T47D (cell line): ENCODE measurements at regions not wholly inside any gene's neighbourhood (a gene's known extent, or its start where the extent isn't known, plus 50 kb on each side); places are given as distances from the start of the nearest gene placed in this dataset.

ENCODE experiments used
- DNase-seq, 2 experiments: peaks; one replicate each; pipeline versions ENCODE4 v3.0.0 to v3.0.0-alpha.2; 2011 to 2012; ENCODE audit warnings: low read depth in 1 of 2, low spot score in 1 of 2
- JUND ChIP-seq: IDR thresholded peaks from 2 replicates; pipeline ENCODE4 v1.6.1; 2012; ENCODE audit warnings: low read depth
- in situ Hi-C: cut with HindIII; loops from 2 replicates; pipeline ENCODE4 v1.10.0; 2016; ENCODE audit warnings: low sequenced_read_pairs, low pct_unique_long_range_greater_than_20kb

- no peak for DNase-seq
These were observed 137.2 kb downstream of the UTP18 start for GRCh38 chr17:51397361-51398127.

DNA sequence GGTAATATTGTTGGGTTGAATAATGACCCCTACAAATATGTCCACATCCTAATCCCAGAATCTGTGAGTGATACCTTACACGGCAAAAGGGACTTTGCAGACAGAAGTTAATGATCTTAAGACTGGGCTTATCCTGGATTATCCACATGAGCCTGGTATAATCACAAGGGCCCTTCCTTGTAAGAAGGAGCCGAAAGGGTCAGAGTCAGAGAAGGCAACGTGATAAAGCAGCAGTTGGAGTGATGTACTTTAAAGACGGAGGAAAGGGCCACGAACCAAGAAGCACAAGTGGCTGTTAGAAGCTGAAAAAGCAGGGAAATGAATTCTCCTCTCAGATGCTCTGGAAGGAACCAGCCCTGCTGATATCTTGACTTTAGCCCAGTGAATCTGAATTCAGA is 137.8 kb downstream of the UTP18 start:
- no peak for DNase-seq
- no peak for TF ChIP-seq JUND
- in situ Hi-C loops: no loop called here

More at GRCh38 chr17:51397361-51398127, 137.2 kb downstream of the UTP18 start:
- TF ChIP-seq JUND: no peak
- in situ Hi-C loops: no loop called here

GRCh38 chr17:51398687-51399086 is 138.3 kb downstream of the UTP18 start:
- no peak for TF ChIP-seq JUND

DNA sequence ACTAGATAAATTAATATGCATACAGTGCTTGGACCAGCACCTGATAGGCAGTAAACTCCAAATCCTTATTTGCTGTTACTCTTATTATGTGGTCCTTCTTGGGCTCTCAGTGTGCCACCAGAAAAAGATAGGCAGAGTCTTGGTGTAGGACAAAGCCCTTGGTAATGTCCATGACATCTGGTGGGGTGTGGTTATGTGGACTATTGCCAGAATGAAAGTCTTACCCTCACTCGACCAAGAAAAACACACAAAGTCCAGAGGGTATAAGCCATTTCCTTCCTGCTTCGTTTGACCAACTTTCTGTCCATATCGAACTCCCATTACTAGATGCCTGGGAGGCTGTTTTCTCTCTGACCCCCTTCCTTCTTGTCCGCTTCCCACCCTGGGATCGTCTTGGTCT is 140.9 kb downstream of the UTP18 start:
- no peak for DNase-seq
- no peak for TF ChIP-seq JUND
- in situ Hi-C loops: no loop called here

More at GRCh38 chr17:51398687-51399086, 138.3 kb downstream of the UTP18 start:
- in situ Hi-C loops: no loop called here
- no peak for DNase-seq

DNA sequence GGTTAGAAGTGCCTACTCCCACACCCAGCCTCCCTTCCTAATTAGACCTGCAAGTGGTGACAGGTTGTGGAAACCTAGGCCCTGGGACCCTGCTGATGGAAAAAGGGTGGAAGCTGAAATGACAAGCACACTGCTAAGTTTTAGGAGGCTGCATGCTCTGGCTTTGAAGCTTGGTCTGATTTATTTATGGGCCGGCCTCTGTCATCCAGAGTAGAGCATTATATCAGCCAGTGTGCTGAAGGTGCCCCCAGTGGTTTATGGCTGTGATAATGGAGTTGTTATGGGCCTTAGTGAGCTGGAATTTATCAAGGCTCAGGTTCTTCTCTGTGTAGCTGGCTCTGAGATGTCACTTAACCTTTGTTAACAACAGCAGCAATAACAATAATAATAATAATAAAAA is 142.6 kb downstream of the UTP18 start:
- no peak for TF ChIP-seq JUND
- no peak for DNase-seq
- in situ Hi-C loops: no loop called here

GRCh38 chr17:51407576-51407975 is 147.2 kb downstream of the UTP18 start:
- TF ChIP-seq JUND: no peak
- in situ Hi-C loops: no loop called here
- no peak for DNase-seq

GRCh38 chr17:51419476-51419875 is 159.1 kb downstream of the UTP18 start:
- in situ Hi-C loops: no loop called here
- no peak for DNase-seq
- no peak for TF ChIP-seq JUND

DNA sequence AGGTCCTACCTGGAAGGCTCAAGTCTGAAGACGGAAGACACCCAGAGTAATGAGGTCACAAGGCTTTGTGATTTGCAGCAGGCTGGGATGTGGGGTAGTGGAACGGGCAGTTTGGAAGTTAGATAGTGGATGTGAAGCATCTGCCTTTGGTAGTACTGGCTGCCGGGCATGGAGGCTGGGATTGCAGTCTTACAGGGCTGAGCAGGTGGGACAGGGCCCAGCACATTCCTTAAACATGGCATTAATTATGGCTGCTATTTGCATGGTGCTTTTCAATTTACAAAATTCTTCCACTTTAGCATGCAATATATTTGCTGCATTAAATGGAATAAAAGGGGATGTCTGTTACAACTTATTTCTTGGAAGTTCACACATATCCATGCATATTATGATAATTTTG is 161.2 kb downstream of the UTP18 start:
- no peak for TF ChIP-seq JUND
- no peak for DNase-seq
- in situ Hi-C loops: no loop called here

- TF ChIP-seq JUND: no peak
- in situ Hi-C loops: no loop called here
- no peak for DNase-seq
These were observed 162.3 kb downstream of the UTP18 start for GRCh38 chr17:51422634-51423033.

DNA sequence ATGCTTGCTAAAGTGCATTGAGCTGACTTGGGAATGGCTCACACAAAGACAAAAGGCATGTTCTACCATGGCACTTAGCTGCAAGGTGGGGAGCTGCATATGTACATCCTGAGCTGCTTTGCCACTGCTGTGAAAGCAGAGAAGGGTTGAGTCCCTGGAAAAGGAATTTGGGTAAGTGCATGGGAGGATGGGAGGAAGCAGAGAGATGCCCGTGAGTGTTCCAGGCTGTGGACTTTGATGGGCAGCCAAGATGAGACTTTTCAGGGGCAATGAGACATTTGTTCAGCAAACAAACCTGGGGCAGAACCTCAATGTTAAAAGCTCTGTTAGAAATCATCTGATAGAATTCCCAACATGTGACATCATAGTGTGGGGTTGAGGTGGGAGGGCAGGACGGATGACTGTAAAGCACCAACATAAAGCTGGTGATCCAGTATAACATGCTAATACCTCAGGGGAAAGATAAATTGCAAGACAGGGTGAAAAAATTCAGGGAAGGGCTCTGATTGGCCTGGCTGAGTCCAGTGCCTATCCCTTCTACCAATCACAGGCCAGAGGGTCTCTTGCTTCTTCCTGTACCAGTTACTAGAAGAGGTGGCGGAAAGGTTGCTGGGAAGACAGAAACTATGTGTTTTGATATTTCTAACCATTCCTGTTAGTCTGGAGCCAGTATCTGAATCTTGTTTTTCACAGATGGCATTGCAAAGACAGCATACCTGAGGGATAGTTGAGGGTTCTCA is 163.2 kb downstream of the UTP18 start:
- no peak for DNase-seq
- in situ Hi-C loops: no loop called here
- no peak for TF ChIP-seq JUND

GRCh38 chr17:51425773-51426172 is 165.4 kb downstream of the UTP18 start:
- TF ChIP-seq JUND: no peak
- DNase-seq: no peak
- in situ Hi-C loops: no loop called here

DNA sequence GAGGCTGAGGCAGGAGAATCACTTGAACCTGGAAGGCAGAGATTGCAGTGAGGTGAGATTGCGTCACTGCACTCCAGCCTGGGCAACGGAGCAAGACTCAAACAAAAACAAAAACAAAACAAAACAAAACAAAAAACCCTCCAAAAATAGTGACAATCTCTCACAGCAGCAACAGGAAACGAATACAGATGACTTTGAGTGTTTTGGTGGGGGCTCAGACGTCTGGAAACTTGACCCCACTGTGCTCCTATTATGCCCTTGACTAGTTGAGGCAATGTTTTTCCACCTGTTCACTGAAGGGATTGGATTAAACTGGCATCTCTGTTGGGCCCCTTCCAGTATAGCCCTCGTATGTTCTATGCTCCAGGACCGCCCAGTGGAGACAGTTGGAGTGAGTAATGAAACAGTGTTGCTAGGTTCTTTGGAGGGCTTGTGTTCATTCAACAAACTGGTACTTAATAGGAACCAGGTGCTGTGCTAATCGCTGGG is 167.0 kb downstream of the UTP18 start:
- no peak for DNase-seq

DNA sequence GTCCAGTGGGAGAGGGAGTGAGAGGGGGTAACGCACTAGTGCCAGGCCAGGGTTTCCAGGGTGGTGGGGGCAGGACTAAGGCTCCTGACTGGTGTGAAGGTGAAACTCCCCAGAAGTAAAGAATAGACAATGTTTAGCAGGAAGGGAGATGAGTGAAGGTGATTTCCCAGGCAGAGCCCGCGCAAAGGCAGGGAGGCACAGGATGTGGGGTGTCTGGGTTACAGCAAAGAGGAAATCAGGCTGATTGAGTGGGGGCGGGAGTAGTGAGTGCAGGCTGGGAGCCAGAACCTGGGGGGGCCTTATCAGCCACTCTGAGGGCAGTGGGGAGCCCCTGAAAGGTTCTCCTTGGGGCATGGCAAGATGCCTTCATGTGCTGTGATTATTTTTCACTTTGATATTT is 167.5 kb downstream of the UTP18 start:
- no peak for TF ChIP-seq JUND
- DNase-seq: no peak
- in situ Hi-C loops: no loop called here

More for the DNA sequence above, 167.0 kb downstream of the UTP18 start:
- no peak for TF ChIP-seq JUND
- in situ Hi-C loops: no loop called here
